Prostate gland (tissue), 2 donors: ENCODE measurements at regions not wholly inside any gene's neighbourhood (a gene's known extent, or its start where the extent isn't known, plus 50 kb on each side); places are given as distances from the start of the nearest gene placed in this dataset.

Source experiments
- DNase-seq: peaks from one replicate; pipeline ENCODE4 v3.0.0-alpha.2; 2019; ENCODE audit warnings: low spot score
- H3K27ac ChIP-seq, 2 donors: fragments of 200-600 bp; sonication (generic); 2 replicates each; pipeline ENCODE4 v1.5.1; 2017 to 2019
- H3K27me3 ChIP-seq: fragments of 200-600 bp; sonication (generic); replicated peaks from 2 replicates; pipeline ENCODE4 v1.5.1; 2019; ENCODE audit not compliant: insufficient read depth
- H3K36me3 ChIP-seq, 2 donors: fragments of 200-600 bp; sonication (generic); 1 replicate in 1 of 2; 2 replicates in 1 of 2; pipeline versions ENCODE4 v1.5.1 to v1.8.1; 2017 to 2019
- H3K4me1 ChIP-seq: fragments of 200-600 bp; sonication (generic); replicated peaks from 2 replicates; pipeline ENCODE4 v1.5.1; 2019
- H3K4me3 ChIP-seq, 2 donors: fragments of 200-600 bp; sonication (generic); 2 replicates each; pipeline ENCODE4 v1.5.1; 2017 to 2019
- H3K9me3 ChIP-seq: fragments of 200-600 bp; sonication (generic); 2 replicates; pipeline ENCODE4 v1.5.1; 2017
- CTCF ChIP-seq, 4 experiments: fragments of 200-600 bp in 2 of 4; fragments of 450-650 bp in 2 of 4; sonication (generic) in 2 of 4; IDR thresholded peaks; 1 replicate in 3 of 4; 2 replicates in 1 of 4; pipeline ENCODE4 v1.5.1; 2016 to 2019; ENCODE audit warnings: antibody characterized with exemption in 4 of 4, mild to moderate bottlenecking in 2 of 4, moderate library complexity in 2 of 4
- POLR2A ChIP-seq: fragments of 450-650 bp; IDR thresholded peaks from one replicate; pipeline ENCODE4 v1.6.1; 2016; ENCODE audit warnings: antibody characterized with exemption, mild to moderate bottlenecking
- POLR2AphosphoS5 ChIP-seq: sonication (generic); formaldehyde crosslinking; IDR thresholded peaks from one replicate; pipeline ENCODE4 v1.6.1; 2017; ENCODE audit warnings: antibody characterized with exemption
- WGBS: methylation state at CpG from one replicate; pipeline ENCODE4 v1.1.5; 2018; 5-methylcytosine and 5-hydroxymethylcytosine counted together
- intact Hi-C: fragments of 100-400 bp; cut with DNase I; formaldehyde crosslinking; loops from one replicate; pipeline ENCODE4 v1.14.2; 2022

- Histone ChIP-seq H3K9me3 (no peaks in the 10 kb centered on the region), H3K36me3 (no peaks in the 10 kb centered on the region), H3K27me3 (no peaks in the 10 kb centered on the region), H3K27ac (no peak overlapping the region), H3K4me3 (no peak overlapping the region), H3K4me1 (no peaks in the 10 kb centered on the region)
- WGBS = 81% methylated on average over 2 of the region's 2 CpGs
- no peak for TF ChIP-seq POLR2A
- TF ChIP-seq CTCF (IDR thresholded peaks at IDR 0.05) = no peak
- TF ChIP-seq POLR2AphosphoS5 = no peak
- intact Hi-C loops = no loop called here
- no peak for DNase-seq
Measured at GRCh38 chr4:73001885-73002284, 67.6 kb downstream of the COX18 start.

GRCh38 chr4:72997409-72997808 is 72.1 kb downstream of the COX18 start:
- no peaks in the 10 kb centered on the region for H3K36me3 ChIP-seq
- no peak overlapping the region for H3K27ac ChIP-seq
- DNase-seq = no peak
- intact Hi-C loops = no loop called here
- no peaks in the 10 kb centered on the region for H3K4me1 ChIP-seq
- 92% methylated on average over 3 of the region's 3 CpGs for WGBS
- TF ChIP-seq POLR2A (no peak), POLR2AphosphoS5 (no peak), CTCF (IDR thresholded peaks at IDR 0.05) (no peak)
- no peak overlapping the region for H3K4me3 ChIP-seq
- H3K27me3 ChIP-seq = no peaks in the 10 kb centered on the region
- no peaks in the 10 kb centered on the region for H3K9me3 ChIP-seq

GRCh38 chr4:72994670-72995069 is 74.8 kb downstream of the COX18 start:
- no peaks in the 10 kb centered on the region for H3K36me3 ChIP-seq
- TF ChIP-seq CTCF (IDR thresholded peaks at IDR 0.05) (no peak), POLR2A (no peak), POLR2AphosphoS5 (no peak)
- no peak overlapping the region for H3K4me3 ChIP-seq
- intact Hi-C loops = no loop called here
- H3K27me3 ChIP-seq = no peaks in the 10 kb centered on the region
- no peak for DNase-seq
- no peak overlapping the region for H3K27ac ChIP-seq
- 91% methylated on average over 3 of the region's 3 CpGs for WGBS
- no peaks in the 10 kb centered on the region for H3K9me3 ChIP-seq
- no peaks in the 10 kb centered on the region for H3K4me1 ChIP-seq

- TF ChIP-seq POLR2AphosphoS5 (no peak), CTCF (IDR thresholded peaks at IDR 0.05) (no peak), POLR2A (no peak)
- no peak overlapping the region for H3K27ac ChIP-seq
- H3K27me3 ChIP-seq = no peaks in the 10 kb centered on the region
- DNase-seq = no peak
- H3K4me3 ChIP-seq = no peak overlapping the region
- H3K9me3 ChIP-seq = no peaks in the 10 kb centered on the region
- intact Hi-C loops = no loop called here
- no peaks in the 10 kb centered on the region for H3K36me3 ChIP-seq
- no peaks in the 10 kb centered on the region for H3K4me1 ChIP-seq
Measured at GRCh38 chr4:72993876-72994275, 75.6 kb downstream of the COX18 start.

GRCh38 chr4:72991873-72992272 is 77.6 kb downstream of the COX18 start:
- Histone ChIP-seq H3K4me3 (no peak overlapping the region), H3K4me1 (no peaks in the 10 kb centered on the region), H3K27me3 (no peaks in the 10 kb centered on the region), H3K9me3 (no peaks in the 10 kb centered on the region), H3K36me3 (no peaks in the 10 kb centered on the region), H3K27ac (no peak overlapping the region)
- TF ChIP-seq POLR2AphosphoS5 = no peak
- TF ChIP-seq POLR2A = no peak
- no peak for TF ChIP-seq CTCF (IDR thresholded peaks at IDR 0.05)
- intact Hi-C loops = no loop called here
- WGBS = 56% methylated on average over 2 of the region's 2 CpGs
- no peak for DNase-seq
